SK-N-SH (cell line): ENCODE measurements at regions not wholly inside any gene's neighbourhood (a gene's known extent, or its start where the extent isn't known, plus 50 kb on each side); places are given as distances from the start of the nearest gene placed in this dataset.

Experiments
- CTCF ChIA-PET: fragments of 300-600, 350-600 bp; formaldehyde crosslinking; extraction: SDS; loops from one replicate; lab custom pipeline; 2021; lab: Yijun Ruan, JAX
- POLR2A ChIA-PET: fragments of 350-600 bp; sonication (Branson Sonifier 250); formaldehyde crosslinking; extraction: SDS; loops from one replicate; lab custom pipeline; 2020; ENCODE audit warnings: antibody characterized with exemption, inconsistent platforms; lab: Yijun Ruan, JAX
- DNase-seq: peaks from one replicate; pipeline ENCODE4 v3.0.0; 2012
- H2AFZ ChIP-seq: fragments of 200-600 bp; sonication (generic); 2 replicates; pipeline ENCODE4 v1.8.1; 2016; ENCODE audit warnings: antibody characterized with exemption, mild to moderate bottlenecking, low read depth
- H3F3A ChIP-seq: fragments of 200-600 bp; sonication (generic); replicated peaks from 2 replicates; pipeline ENCODE3; 2016; ENCODE audit warnings: antibody characterized with exemption, mild to moderate bottlenecking; ENCODE audit not compliant: insufficient read depth
- H3K27ac ChIP-seq, 2 experiments: fragments of 200-500 bp in 1 of 2; fragments of 200-600 bp in 1 of 2; sonication (Bioruptor generic) in 1 of 2; sonication (generic), shearing (Covaris generic) in 1 of 2; 2 replicates each; pipeline versions ENCODE4 v1.5.1 to v1.6.1; 2014 to 2016; ENCODE audit warnings: low read depth in 2 of 2, inconsistent platforms in 1 of 2, low read length in 1 of 2, mild to moderate bottlenecking in 1 of 2, mixed read lengths in 1 of 2
- H3K27me3 ChIP-seq: fragments of 200-600 bp; sonication (generic), shearing (Covaris generic); 2 replicates; pipeline ENCODE4 v1.6.1; 2016; ENCODE audit warnings: mixed run types; ENCODE audit not compliant: insufficient read depth
- H3K36me3 ChIP-seq, 2 experiments: fragments of 200-500 bp in 1 of 2; fragments of 200-600 bp in 1 of 2; sonication (Bioruptor generic) in 1 of 2; sonication (generic) in 1 of 2; replicated peaks in 1 of 2; 2 replicates each; pipeline versions ENCODE3 to v1.5.1; 2014 to 2016; ENCODE audit warnings: low read length in 1 of 2, mild to moderate bottlenecking in 1 of 2; ENCODE audit not compliant: insufficient read depth in 2 of 2, control insufficient read depth in 1 of 2
- H3K4me1 ChIP-seq, 2 experiments: fragments of 200-500 bp in 1 of 2; fragments of 200-600 bp in 1 of 2; sonication (Bioruptor generic) in 1 of 2; sonication (generic), shearing (Covaris generic) in 1 of 2; 2 replicates each; pipeline versions ENCODE4 v1.5.1 to v1.6.1; 2014 to 2016; ENCODE audit warnings: low read depth in 1 of 2, low read length in 1 of 2, mixed run types in 1 of 2; ENCODE audit not compliant: insufficient read depth in 2 of 2, control insufficient read depth in 1 of 2
- H3K4me2 ChIP-seq: fragments of 200-600 bp; sonication (generic), shearing (Covaris generic); 2 replicates; pipeline ENCODE4 v1.6.1; 2017; ENCODE audit warnings: mixed run types
- H3K4me3 ChIP-seq, 2 experiments: fragments of 200-500 bp in 1 of 2; fragments of 200-600 bp in 1 of 2; sonication (Bioruptor generic) in 1 of 2; sonication (generic), shearing (Covaris generic) in 1 of 2; 2 replicates each; pipeline versions ENCODE4 v1.5.1 to v1.8.1; 2014 to 2016; ENCODE audit warnings: low read depth in 2 of 2, inconsistent platforms in 1 of 2, low read length in 1 of 2, mild to moderate bottlenecking in 1 of 2, mixed read lengths in 1 of 2, moderate library complexity in 1 of 2
- H3K79me2 ChIP-seq: fragments of 200-600 bp; sonication (generic); 2 replicates; pipeline ENCODE4 v1.8.1; 2017; ENCODE audit warnings: mild to moderate bottlenecking; ENCODE audit not compliant: insufficient read depth
- H3K9ac ChIP-seq: fragments of 200-600 bp; sonication (generic); 2 replicates; pipeline ENCODE4 v1.6.1; 2017; ENCODE audit warnings: mixed run types
- H3K9me2 ChIP-seq: fragments of 200-600 bp; sonication (generic); 2 replicates; pipeline ENCODE4 v1.6.1; 2017; ENCODE audit warnings: mixed run types
- H3K9me3 ChIP-seq: fragments of 200-600 bp; sonication (generic); 2 replicates; pipeline ENCODE4 v1.6.1; 2017; ENCODE audit warnings: mixed run types, mild to moderate bottlenecking, moderate library complexity
- H4K20me1 ChIP-seq: fragments of 200-600 bp; sonication (generic); 2 replicates; pipeline ENCODE4 v1.6.1; 2017; ENCODE audit warnings: mild to moderate bottlenecking, mixed run types; ENCODE audit not compliant: insufficient read depth
- CHD2 ChIP-seq: fragments of 150-350 bp; IDR thresholded peaks from 2 replicates; pipeline ENCODE4 v1.6.1; 2018; ENCODE audit warnings: low read length; ENCODE audit not compliant: partially characterized antibody
- ELF1 ChIP-seq: IDR thresholded peaks from 2 replicates; pipeline ENCODE4 v1.4.0; 2012
- EP300 ChIP-seq, 2 experiments: IDR thresholded peaks; 2 replicates each; pipeline versions ENCODE4 v1.4.0 to v1.6.1; 2012; ENCODE audit warnings: borderline replicate concordance in 1 of 2, low read depth in 1 of 2, low read length in 1 of 2
- FOXM1 ChIP-seq: IDR thresholded peaks from 2 replicates; pipeline ENCODE4 v1.4.0; 2012; ENCODE audit warnings: low read depth, mild to moderate bottlenecking
- GABPA ChIP-seq: IDR thresholded peaks from 2 replicates; pipeline ENCODE4 v1.4.0; 2012; ENCODE audit warnings: low read depth, mild to moderate bottlenecking
- JUND ChIP-seq: IDR thresholded peaks from 2 replicates; pipeline ENCODE4 v1.4.0; 2012
- MXI1 ChIP-seq: IDR thresholded peaks from 2 replicates; pipeline ENCODE4 v1.6.1; 2012; ENCODE audit warnings: mild to moderate bottlenecking, low read depth, low read length, improper control_type of control experiment
- NFIC ChIP-seq: IDR thresholded peaks from 2 replicates; pipeline ENCODE4 v1.4.0; 2012; ENCODE audit warnings: borderline replicate concordance
- NRF1 ChIP-seq: IDR thresholded peaks from 2 replicates; pipeline ENCODE4 v1.6.1; 2012; ENCODE audit warnings: low read depth, mild to moderate bottlenecking, low read length
- RAD21 ChIP-seq: IDR thresholded peaks from 2 replicates; pipeline ENCODE4 v1.6.1; 2012; ENCODE audit warnings: mild to moderate bottlenecking, low read length
- RCOR1 ChIP-seq: fragments of 150-350 bp; IDR thresholded peaks from 2 replicates; pipeline ENCODE4 v1.6.1; 2017; ENCODE audit warnings: antibody characterized with exemption, low read length
- TAF1 ChIP-seq: IDR thresholded peaks from 2 replicates; pipeline ENCODE4 v1.6.1; 2012; ENCODE audit warnings: low read depth, mild to moderate bottlenecking, low read length, moderate library complexity, borderline replicate concordance
- YY1 ChIP-seq: IDR thresholded peaks from 2 replicates; pipeline ENCODE4 v1.4.0; 2012; ENCODE audit warnings: low read depth, mild to moderate bottlenecking
- WGBS: methylation state at CpG from one replicate; pipeline ENCODE4 v1.1.6; 2017; ENCODE audit warnings: low lambda C conversion rate; 5-methylcytosine and 5-hydroxymethylcytosine counted together
- TF ChIP-seq, protein P1 (sequence below): IDR thresholded peaks from 2 replicates; pipeline ENCODE4 v1.4.0; 2012; ENCODE audit warnings: low read depth, borderline replicate concordance
- TF ChIP-seq, protein P2 (sequence below): fragments of 200-600 bp; sonication (generic); IDR thresholded peaks from 2 replicates; pipeline ENCODE4 v1.6.1; 2017; ENCODE audit warnings: antibody characterized with exemption, mild to moderate bottlenecking, moderate library complexity
- TF ChIP-seq, protein P3 (sequence below): IDR thresholded peaks from 2 replicates; pipeline ENCODE4; 2012
- TF ChIP-seq, protein P4 (sequence below): IDR thresholded peaks from 2 replicates; pipeline ENCODE4 v1.4.0; 2012; ENCODE audit warnings: low read depth
- TF ChIP-seq, protein P5 (sequence below): fragments of 150-350 bp; IDR thresholded peaks from 2 replicates; pipeline ENCODE4 v1.6.1; 2017; ENCODE audit warnings: antibody characterized with exemption, low read length, low read depth, borderline replicate concordance
- TF ChIP-seq, protein P6 (sequence below): fragments of 150-350 bp; IDR thresholded peaks from 2 replicates; pipeline ENCODE4 v1.6.1; 2016; ENCODE audit warnings: mild to moderate bottlenecking, low read depth, low read length

DNA sequence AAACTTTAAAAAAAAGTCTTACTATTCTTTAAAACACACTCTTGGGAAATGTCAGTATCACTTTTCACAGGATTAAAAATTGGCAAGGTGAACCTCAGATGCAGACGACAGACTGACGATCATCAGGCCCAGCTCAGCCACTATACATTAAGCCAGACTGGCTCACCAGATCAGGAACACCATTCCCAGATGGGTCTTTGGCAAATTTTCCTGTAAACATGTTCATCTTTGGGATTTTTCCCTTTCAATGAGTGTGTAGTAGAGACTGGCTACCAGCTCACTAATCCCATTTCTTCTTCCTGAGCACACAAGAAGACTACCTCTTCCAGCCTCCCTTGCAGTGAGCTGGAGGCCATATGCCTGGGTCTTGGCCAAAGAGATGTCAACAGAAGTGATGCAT, 142.7 kb upstream of the CHST15 start:
- DNase-seq: no peak
- H3K27me3 ChIP-seq: no peaks in the 10 kb centered on the region
- H4K20me1 ChIP-seq: no peaks in the 10 kb centered on the region
- H3K79me2 ChIP-seq: no peaks in the 10 kb centered on the region
- peaks cover 0 to 28% of the 10 kb centered on the region in 2 experiments; a peak in 2 of 4 replicates for H3K4me1 ChIP-seq
- POLR2A ChIA-PET: no interaction called here
- H3K9me3 ChIP-seq: no peaks in the 10 kb centered on the region
- no peaks in the 10 kb centered on the region for H3K9me2 ChIP-seq
- TF ChIP-seq JUND (no peak), FOXM1 (no peak), GABPA (no peak), TAF1 (no peak), NRF1 (no peak), RCOR1 (no peak), ELF1 (no peak), NFIC (no peak), MXI1 (no peak), EP300 (IDR thresholded peaks at IDR 0.05; ENCODE audit: borderline replicate concordance in 1 of 2, low read depth in 1 of 2, low read length in 1 of 2) (no peak)
- TF ChIP-seq, protein P1, sequence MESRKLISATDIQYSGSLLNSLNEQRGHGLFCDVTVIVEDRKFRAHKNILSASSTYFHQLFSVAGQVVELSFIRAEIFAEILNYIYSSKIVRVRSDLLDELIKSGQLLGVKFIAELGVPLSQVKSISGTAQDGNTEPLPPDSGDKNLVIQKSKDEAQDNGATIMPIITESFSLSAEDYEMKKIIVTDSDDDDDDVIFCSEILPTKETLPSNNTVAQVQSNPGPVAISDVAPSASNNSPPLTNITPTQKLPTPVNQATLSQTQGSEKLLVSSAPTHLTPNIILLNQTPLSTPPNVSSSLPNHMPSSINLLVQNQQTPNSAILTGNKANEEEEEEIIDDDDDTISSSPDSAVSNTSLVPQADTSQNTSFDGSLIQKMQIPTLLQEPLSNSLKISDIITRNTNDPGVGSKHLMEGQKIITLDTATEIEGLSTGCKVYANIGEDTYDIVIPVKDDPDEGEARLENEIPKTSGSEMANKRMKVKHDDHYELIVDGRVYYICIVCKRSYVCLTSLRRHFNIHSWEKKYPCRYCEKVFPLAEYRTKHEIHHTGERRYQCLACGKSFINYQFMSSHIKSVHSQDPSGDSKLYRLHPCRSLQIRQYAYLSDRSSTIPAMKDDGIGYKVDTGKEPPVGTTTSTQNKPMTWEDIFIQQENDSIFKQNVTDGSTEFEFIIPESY: no peak
- TF ChIP-seq, protein P2, sequence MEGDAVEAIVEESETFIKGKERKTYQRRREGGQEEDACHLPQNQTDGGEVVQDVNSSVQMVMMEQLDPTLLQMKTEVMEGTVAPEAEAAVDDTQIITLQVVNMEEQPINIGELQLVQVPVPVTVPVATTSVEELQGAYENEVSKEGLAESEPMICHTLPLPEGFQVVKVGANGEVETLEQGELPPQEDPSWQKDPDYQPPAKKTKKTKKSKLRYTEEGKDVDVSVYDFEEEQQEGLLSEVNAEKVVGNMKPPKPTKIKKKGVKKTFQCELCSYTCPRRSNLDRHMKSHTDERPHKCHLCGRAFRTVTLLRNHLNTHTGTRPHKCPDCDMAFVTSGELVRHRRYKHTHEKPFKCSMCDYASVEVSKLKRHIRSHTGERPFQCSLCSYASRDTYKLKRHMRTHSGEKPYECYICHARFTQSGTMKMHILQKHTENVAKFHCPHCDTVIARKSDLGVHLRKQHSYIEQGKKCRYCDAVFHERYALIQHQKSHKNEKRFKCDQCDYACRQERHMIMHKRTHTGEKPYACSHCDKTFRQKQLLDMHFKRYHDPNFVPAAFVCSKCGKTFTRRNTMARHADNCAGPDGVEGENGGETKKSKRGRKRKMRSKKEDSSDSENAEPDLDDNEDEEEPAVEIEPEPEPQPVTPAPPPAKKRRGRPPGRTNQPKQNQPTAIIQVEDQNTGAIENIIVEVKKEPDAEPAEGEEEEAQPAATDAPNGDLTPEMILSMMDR: no peak
- TF ChIP-seq, protein P3, sequence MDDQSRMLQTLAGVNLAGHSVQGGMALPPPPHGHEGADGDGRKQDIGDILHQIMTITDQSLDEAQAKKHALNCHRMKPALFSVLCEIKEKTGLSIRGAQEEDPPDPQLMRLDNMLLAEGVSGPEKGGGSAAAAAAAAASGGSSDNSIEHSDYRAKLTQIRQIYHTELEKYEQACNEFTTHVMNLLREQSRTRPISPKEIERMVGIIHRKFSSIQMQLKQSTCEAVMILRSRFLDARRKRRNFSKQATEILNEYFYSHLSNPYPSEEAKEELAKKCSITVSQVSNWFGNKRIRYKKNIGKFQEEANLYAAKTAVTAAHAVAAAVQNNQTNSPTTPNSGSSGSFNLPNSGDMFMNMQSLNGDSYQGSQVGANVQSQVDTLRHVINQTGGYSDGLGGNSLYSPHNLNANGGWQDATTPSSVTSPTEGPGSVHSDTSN: no peak
- TF ChIP-seq, protein P4, sequence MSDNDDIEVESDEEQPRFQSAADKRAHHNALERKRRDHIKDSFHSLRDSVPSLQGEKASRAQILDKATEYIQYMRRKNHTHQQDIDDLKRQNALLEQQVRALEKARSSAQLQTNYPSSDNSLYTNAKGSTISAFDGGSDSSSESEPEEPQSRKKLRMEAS: no peak
- no peak overlapping the region for H3K4me3 ChIP-seq
- no peak overlapping the region for H3K9ac ChIP-seq
- H3K4me2 ChIP-seq: no peak overlapping the region
- no peaks in the 10 kb centered on the region for H3K36me3 ChIP-seq
- CTCF ChIA-PET: interaction anchor here (1.0 to 4.6 kb wide), 7 partner anchors 18 to 653 kb away, joined by 3 to 28 read pairs (median 5); no protein-coding TSS in a partner anchor
- 30% methylated on average over 2 of the region's 2 CpGs for WGBS
- no peak overlapping the region for H3K27ac ChIP-seq
- H3F3A ChIP-seq: no peaks in the 10 kb centered on the region
- no peak overlapping the region for H2AFZ ChIP-seq

DNA sequence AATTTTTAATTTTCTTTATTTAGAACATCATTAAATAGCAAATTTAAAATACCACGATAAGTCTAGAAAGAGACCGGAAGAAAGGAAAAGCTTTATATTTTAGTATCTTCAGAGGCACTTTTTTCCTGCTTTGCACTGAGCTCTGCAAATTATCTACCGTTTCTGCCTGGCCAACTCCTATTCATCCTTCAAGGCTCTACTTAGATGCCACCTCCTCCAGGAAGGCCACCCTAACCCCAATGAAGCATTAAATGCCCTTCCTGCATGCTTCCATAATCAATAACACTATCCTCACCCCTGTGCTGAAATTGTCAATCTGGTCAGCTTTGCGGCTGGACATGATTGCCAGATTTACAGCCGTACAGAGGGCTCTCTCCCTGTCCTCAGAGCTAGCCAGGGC, 141.8 kb upstream of the CHST15 start:
- H3F3A ChIP-seq: no peaks in the 10 kb centered on the region
- H3K4me1 ChIP-seq: peaks cover 0 to 28% of the 10 kb centered on the region in 2 experiments; a peak in 2 of 4 replicates
- no peaks in the 10 kb centered on the region for H3K79me2 ChIP-seq
- ChIA-PET POLR2A (no interaction called here), CTCF (interaction anchor here (0.8 to 4.6 kb wide), 7 partner anchors 10 to 652 kb away, joined by 3 to 28 read pairs (median 3); no protein-coding TSS in a partner anchor)
- H3K9me2 ChIP-seq: no peaks in the 10 kb centered on the region
- no peak overlapping the region for H3K4me3 ChIP-seq
- no peaks in the 10 kb centered on the region for H4K20me1 ChIP-seq
- H2AFZ ChIP-seq: no peak overlapping the region
- no peaks in the 10 kb centered on the region for H3K27me3 ChIP-seq
- no peaks in the 10 kb centered on the region for H3K9me3 ChIP-seq
- H3K4me2 ChIP-seq: no peak overlapping the region
- H3K9ac ChIP-seq: no peak overlapping the region
- H3K36me3 ChIP-seq: no peaks in the 10 kb centered on the region
- no peak overlapping the region for H3K27ac ChIP-seq
- DNase-seq: no peak
- WGBS: 63% methylated on average over 5 of the region's 5 CpGs
- TF ChIP-seq MXI1: no peak
- TF ChIP-seq, protein P5, sequence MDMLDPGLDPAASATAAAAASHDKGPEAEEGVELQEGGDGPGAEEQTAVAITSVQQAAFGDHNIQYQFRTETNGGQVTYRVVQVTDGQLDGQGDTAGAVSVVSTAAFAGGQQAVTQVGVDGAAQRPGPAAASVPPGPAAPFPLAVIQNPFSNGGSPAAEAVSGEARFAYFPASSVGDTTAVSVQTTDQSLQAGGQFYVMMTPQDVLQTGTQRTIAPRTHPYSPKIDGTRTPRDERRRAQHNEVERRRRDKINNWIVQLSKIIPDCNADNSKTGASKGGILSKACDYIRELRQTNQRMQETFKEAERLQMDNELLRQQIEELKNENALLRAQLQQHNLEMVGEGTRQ: no peak
- TF ChIP-seq, protein P1: no peak
- no peak for TF ChIP-seq CHD2
- no peak for TF ChIP-seq RCOR1
- no peak for TF ChIP-seq RAD21
- TF ChIP-seq YY1: no peak
- TF ChIP-seq, protein P6, sequence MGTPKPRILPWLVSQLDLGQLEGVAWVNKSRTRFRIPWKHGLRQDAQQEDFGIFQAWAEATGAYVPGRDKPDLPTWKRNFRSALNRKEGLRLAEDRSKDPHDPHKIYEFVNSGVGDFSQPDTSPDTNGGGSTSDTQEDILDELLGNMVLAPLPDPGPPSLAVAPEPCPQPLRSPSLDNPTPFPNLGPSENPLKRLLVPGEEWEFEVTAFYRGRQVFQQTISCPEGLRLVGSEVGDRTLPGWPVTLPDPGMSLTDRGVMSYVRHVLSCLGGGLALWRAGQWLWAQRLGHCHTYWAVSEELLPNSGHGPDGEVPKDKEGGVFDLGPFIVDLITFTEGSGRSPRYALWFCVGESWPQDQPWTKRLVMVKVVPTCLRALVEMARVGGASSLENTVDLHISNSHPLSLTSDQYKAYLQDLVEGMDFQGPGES: no peak
- TF ChIP-seq ELF1: no peak
- no peak for TF ChIP-seq JUND
